K562 (cell line): ENCODE measurements at regions not wholly inside any gene's neighbourhood (a gene's known extent, or its start where the extent isn't known, plus 50 kb on each side); places are given as distances from the start of the nearest gene placed in this dataset.

ENCODE experiments used
- ATAC-seq: fragments of 200-7000 bp; cut with Tn5 transposase; 3 replicates; pipeline ENCODE4 v1.9.1; 2020; ENCODE audit warnings: moderate library complexity
- BruUV-seq: library from RNA; stranded (reverse); fragments of 400-500 nt; replicated peaks from 2 replicates; lab custom pipeline; 2021; lab: Mats Ljungman, UMichigan
- CTCF ChIA-PET: fragments of 300-600 bp; formaldehyde crosslinking; extraction: SDS; loops from one replicate; lab custom pipeline; 2021; ENCODE audit warnings: low intra/inter-chr PET ratio; lab: Yijun Ruan, JAX
- POLR2A ChIA-PET: fragments of 300-600, 350-650 bp; sonication (Branson Sonifier 250); formaldehyde crosslinking; extraction: SDS; loops from one replicate; lab custom pipeline; 2021; ENCODE audit warnings: antibody characterized with exemption, inconsistent platforms; lab: Yijun Ruan, JAX
- DNase-seq, 4 experiments: peaks; one replicate each; pipeline versions ENCODE4 v3.0.0 to v3.0.0-alpha.2; 2011 to 2018; ENCODE audit warnings: low spot score in 3 of 4, mixed read lengths in 3 of 4; ENCODE audit errors: extremely low read depth in 1 of 4
- FAIRE-seq: peaks from 2 replicates; lab custom pipeline; 2011; peaks lifted over from hg19 to GRCh38; lab: Jason Lieb, UNC
- H2AFZ ChIP-seq: 2 replicates; pipeline ENCODE4 v1.6.0; 2011; ENCODE audit warnings: low read depth, low read length, control low read depth, inconsistent platforms
- H3K27ac ChIP-seq: fragments of 200-600 bp; 3 replicates; pipeline ENCODE4 v1.8.0; 2011; ENCODE audit warnings: low read depth, mild to moderate bottlenecking, control low read depth, inconsistent platforms, low read length, moderate library complexity, mixed read lengths; ENCODE audit errors: extremely low read depth
- H3K27me3 ChIP-seq, 2 experiments: fragments of 300-600 bp in 1 of 2; 2 replicates in 1 of 2; 3 replicates in 1 of 2; pipeline versions ENCODE4 v1.6.0 to v1.8.0; 2011; ENCODE audit warnings: inconsistent platforms in 2 of 2, low read length in 2 of 2, mild to moderate bottlenecking in 1 of 2, mixed read lengths in 1 of 2, moderate library complexity in 1 of 2; ENCODE audit not compliant: control insufficient read depth in 2 of 2, insufficient read depth in 2 of 2
- H3K36me3 ChIP-seq: fragments of 300-600 bp; 3 replicates; pipeline ENCODE4 v1.8.0; 2011; ENCODE audit warnings: mild to moderate bottlenecking, low read length, inconsistent platforms; ENCODE audit not compliant: control insufficient read depth, insufficient read depth
- H3K4me1 ChIP-seq, 2 experiments: fragments of 200-600 bp in 1 of 2; replicated peaks in 1 of 2; 2 replicates in 1 of 2; 3 replicates in 1 of 2; pipeline versions ENCODE4 v1.5.1 to v1.8.0; 2011; ENCODE audit warnings: inconsistent platforms in 2 of 2, low read length in 2 of 2, mild to moderate bottlenecking in 1 of 2, mixed read lengths in 1 of 2, moderate library complexity in 1 of 2; ENCODE audit not compliant: control insufficient read depth in 2 of 2, insufficient read depth in 2 of 2
- H3K4me2 ChIP-seq: 2 replicates; pipeline ENCODE4 v1.6.1; 2011; ENCODE audit warnings: low read length, control low read depth, inconsistent platforms, mixed read lengths; ENCODE audit not compliant: insufficient read depth
- H3K4me3 ChIP-seq: fragments of 200-600 bp; sonication (generic), shearing (Covaris generic); 2 replicates; pipeline ENCODE4 v1.5.1; 2016; ENCODE audit warnings: control low read depth, inconsistent platforms
- H3K79me2 ChIP-seq: fragments of 200-600 bp; 3 replicates; pipeline ENCODE4 v1.8.0; 2011; ENCODE audit warnings: low read length, inconsistent platforms; ENCODE audit not compliant: control insufficient read depth, insufficient read depth
- H3K9ac ChIP-seq, 2 experiments: 2 replicates each; pipeline versions ENCODE4 v1.6.0 to v1.6.1; 2011; ENCODE audit warnings: low read depth in 2 of 2, low read length in 2 of 2, control low read depth in 1 of 2, inconsistent platforms in 1 of 2, mild to moderate bottlenecking in 1 of 2, mixed read lengths in 1 of 2; ENCODE audit not compliant: insufficient read depth in 1 of 2
- H3K9me1 ChIP-seq: one replicate; pipeline ENCODE4 v1.6.0; 2011; ENCODE audit warnings: inconsistent platforms, mild to moderate bottlenecking, low read length, moderate library complexity; ENCODE audit not compliant: control insufficient read depth, insufficient read depth
- H3K9me3 ChIP-seq: replicated peaks from 2 replicates; pipeline ENCODE4 v1.5.1; 2011; ENCODE audit warnings: low read depth, low read length, inconsistent platforms; ENCODE audit not compliant: control insufficient read depth, insufficient read depth
- H4K20me1 ChIP-seq: replicated peaks from 2 replicates; pipeline ENCODE4 v1.6.1; 2011; ENCODE audit warnings: low read length, inconsistent platforms, mixed read lengths; ENCODE audit not compliant: control insufficient read depth, insufficient read depth
- BACH1 ChIP-seq: fragments of 200-800 bp; sonication (Bioruptor generic); IDR thresholded peaks from 2 replicates; pipeline ENCODE4 v1.6.1; 2016; ENCODE audit warnings: missing genetic modification characterization, missing compliant biosample characterization
- ELF2 ChIP-seq: fragments of 250-450 bp; sonication (Bioruptor Pico); IDR thresholded peaks from 2 replicates; pipeline ENCODE4 v1.5.0; 2021; ENCODE audit warnings: mild to moderate bottlenecking
- FOXK1 ChIP-seq: sonication (generic); formaldehyde crosslinking; IDR thresholded peaks from 2 replicates; pipeline ENCODE4 v1.8.0; 2022; ENCODE audit warnings: missing genetic modification reagents, mild to moderate bottlenecking, borderline replicate concordance
- HNRNPLL ChIP-seq: fragments of 200-400 bp; formaldehyde crosslinking; IDR thresholded peaks from 2 replicates; pipeline ENCODE4 v1.6.1; 2017; ENCODE audit warnings: low read length, low read depth, mild to moderate bottlenecking; ENCODE audit not compliant: poor library complexity, severe bottlenecking
- MCM3 ChIP-seq: fragments of 450-650 bp; IDR thresholded peaks from 2 replicates; pipeline ENCODE4 v1.6.1; 2016
- NFXL1 ChIP-seq: fragments of 450-650 bp; formaldehyde crosslinking; IDR thresholded peaks from 2 replicates; pipeline ENCODE4 v1.4.0; 2021; ENCODE audit warnings: mild to moderate bottlenecking
- SMARCA5 ChIP-seq: fragments of 450-650 bp; IDR thresholded peaks from 2 replicates; pipeline ENCODE4 v1.6.1; 2016
- ZBTB49 ChIP-seq: sonication (generic); formaldehyde crosslinking; IDR thresholded peaks from 2 replicates; pipeline ENCODE4 v1.8.0; 2022; ENCODE audit warnings: missing genetic modification reagents, mild to moderate bottlenecking, borderline replicate concordance
- ZFP30 ChIP-seq: fragments of 250-450 bp; sonication (Bioruptor Pico); IDR thresholded peaks from 2 replicates; pipeline ENCODE4 v1.8.0; 2022; ENCODE audit warnings: moderate library complexity, mild to moderate bottlenecking, inconsistent platforms, borderline replicate concordance
- ZNF436 ChIP-seq: fragments of 250-450, 450-650 bp; sonication (Bioruptor Pico); formaldehyde crosslinking; IDR thresholded peaks from 2 replicates; pipeline ENCODE4 v1.7.0; 2020; ENCODE audit warnings: mild to moderate bottlenecking
- WGBS: fragments of 100-300 bp; shearing (Covaris generic); methylation state at CpG from one replicate; pipeline ENCODE4 v1.1.6; 2016; ENCODE audit warnings: low coverage, mixed read lengths; ENCODE audit not compliant: insufficient coverage; ENCODE audit errors: missing lambda C conversion rate; 5-methylcytosine and 5-hydroxymethylcytosine counted together
- in situ Hi-C: fragments of 300-500 bp; cut with MboI; formaldehyde crosslinking; loops from 4 replicates; pipeline ENCODE4 v1.15.0; 2018; ENCODE audit warnings: inconsistent platforms, mixed read lengths
- intact Hi-C: fragments of 100-400 bp; cut with micrococcal nuclease; formaldehyde crosslinking; loops from 2 replicates; pipeline ENCODE4 v1.14.2; 2022

- H3K9ac ChIP-seq: no peak overlapping the region
- CTCF ChIA-PET: no interaction called here
- no peak overlapping the region for H3K27ac ChIP-seq
- no TSS peak for BruUV-seq
- WGBS: 6% methylated on average over 1 of the region's 1 CpG
- no peaks in the 10 kb centered on the region for H3K79me2 ChIP-seq
- no peaks in the 10 kb centered on the region for H3K9me3 ChIP-seq
- intact Hi-C loops (no loop called here), in situ Hi-C loops (no loop called here)
- no peaks in the 10 kb centered on the region for H4K20me1 ChIP-seq
- ATAC-seq (no peak), FAIRE-seq (no peak), DNase-seq (no peak)
- no peaks in the 10 kb centered on the region for H3K4me1 ChIP-seq
- H3K4me3 ChIP-seq: no peak overlapping the region
- TF ChIP-seq MCM3 (no peak), HNRNPLL (no peak), ZBTB49 (no peak), ELF2 (CRISPR knock-in tag) (no peak), ZNF436 (no peak), FOXK1 (no peak), ZFP30 (CRISPR knock-in tag) (no peak), SMARCA5 (no peak), BACH1 (no peak), NFXL1 (CRISPR knock-in tag) (no peak)
- H3K9me1 ChIP-seq: no peaks in the 10 kb centered on the region
- no peaks in the 10 kb centered on the region for H3K27me3 ChIP-seq
- POLR2A ChIA-PET: no interaction called here
- no peak overlapping the region for H3K4me2 ChIP-seq
- H3K36me3 ChIP-seq: no peaks in the 10 kb centered on the region
- H2AFZ ChIP-seq: no peak overlapping the region
Observed at GRCh38 chr10:64332551-64332950, 811.4 kb downstream of the REEP3 start.
